HepG2 (cell line): ENCODE measurements at regions not wholly inside any gene's neighbourhood (a gene's known extent, or its start where the extent isn't known, plus 50 kb on each side); places are given as distances from the start of the nearest gene placed in this dataset.
A peak's percentile ranks its signal among the peaks of the same experiment; 100 is the strongest.

Experiments
- CEBPB ChIP-seq: IDR thresholded peaks from 2 replicates; pipeline ENCODE4 v1.6.1; 2011; ENCODE audit warnings: low read depth, low read length, improper control_type of control experiment, borderline replicate concordance
- CENPX ChIP-seq: sonication (generic); formaldehyde crosslinking; IDR thresholded peaks from 2 replicates; pipeline ENCODE4 v1.9.0; 2021; ENCODE audit warnings: mild to moderate bottlenecking, missing genetic modification reagents, moderate library complexity
- DNMT1 ChIP-seq: sonication (generic); formaldehyde crosslinking; IDR thresholded peaks from 2 replicates; pipeline ENCODE4 v1.5.1; 2020; ENCODE audit warnings: mild to moderate bottlenecking, missing genetic modification reagents
- ELF3 ChIP-seq: IDR thresholded peaks from 2 replicates; pipeline ENCODE4 v1.6.1; 2016; ENCODE audit warnings: missing genetic modification reagents, missing compliant biosample characterization
- NBN ChIP-seq: fragments of 450-650 bp; conservative IDR thresholded peaks from 2 replicates; pipeline ENCODE4 v1.6.1; 2017
- NFKBIZ ChIP-seq: IDR thresholded peaks from 2 replicates; pipeline ENCODE4 v1.6.1; 2018; ENCODE audit warnings: missing genetic modification reagents, missing compliant biosample characterization
- RAD21 ChIP-seq: fragments of 450-650 bp; formaldehyde crosslinking; IDR thresholded peaks from 2 replicates; pipeline ENCODE4 v1.5.0; 2020; ENCODE audit warnings: mild to moderate bottlenecking
- RBM39 ChIP-seq: fragments of 200-400 bp; formaldehyde crosslinking; IDR thresholded peaks from one replicate; pipeline ENCODE4 v1.6.1; 2018; ENCODE audit warnings: antibody characterized with exemption, mild to moderate bottlenecking, low read depth, low read length; ENCODE audit not compliant: poor library complexity, severe bottlenecking
- SIX1 ChIP-seq: sonication (generic); formaldehyde crosslinking; IDR thresholded peaks from 2 replicates; pipeline ENCODE4 v1.4.0; 2020; ENCODE audit warnings: missing genetic modification reagents, borderline replicate concordance
- SMARCE1 ChIP-seq: fragments of 450-650 bp; IDR thresholded peaks from 2 replicates; pipeline ENCODE4 v1.6.1; 2017; ENCODE audit warnings: borderline replicate concordance
- SP1 ChIP-seq, 2 experiments: fragments of 450-650 bp in 1 of 2; sonication (generic) in 1 of 2; formaldehyde crosslinking in 1 of 2; IDR thresholded peaks; 2 replicates each; pipeline versions ENCODE4 v1.4.0 to v1.6.1; 2016 to 2020; ENCODE audit warnings: missing genetic modification reagents in 1 of 2
- THAP11 ChIP-seq: IDR thresholded peaks from 2 replicates; pipeline ENCODE4 v1.6.1; 2016; ENCODE audit warnings: missing biosample characterization, missing genetic modification reagents
- TSC22D2 ChIP-seq: sonication (generic); formaldehyde crosslinking; IDR thresholded peaks from 2 replicates; pipeline ENCODE4 v1.5.1; 2020; ENCODE audit warnings: missing genetic modification reagents, mild to moderate bottlenecking, borderline replicate concordance
- U2AF2 ChIP-seq: fragments of 200-400 bp; formaldehyde crosslinking; IDR thresholded peaks from 2 replicates; pipeline ENCODE4 v1.6.1; 2017; ENCODE audit warnings: low read depth, mild to moderate bottlenecking, low read length
- ZBTB42 ChIP-seq: sonication (generic); formaldehyde crosslinking; IDR thresholded peaks from 2 replicates; pipeline ENCODE4 v1.5.0; 2020; ENCODE audit warnings: mild to moderate bottlenecking, missing genetic modification reagents
- ZMYM4 ChIP-seq: sonication (generic); formaldehyde crosslinking; IDR thresholded peaks from 2 replicates; pipeline ENCODE4 v1.8.1; 2023; ENCODE audit warnings: mild to moderate bottlenecking, missing genetic modification reagents
- ZNF10 ChIP-seq: sonication (generic); formaldehyde crosslinking; IDR thresholded peaks from 2 replicates; pipeline ENCODE4 v1.4.0; 2020; ENCODE audit warnings: mild to moderate bottlenecking, low read depth, missing genetic modification reagents, borderline replicate concordance
- ZNF225 ChIP-seq: sonication (generic); formaldehyde crosslinking; IDR thresholded peaks from 2 replicates; pipeline ENCODE4 v1.4.0; 2020; ENCODE audit warnings: mild to moderate bottlenecking, missing genetic modification reagents
- ZNF263 ChIP-seq: sonication (generic); formaldehyde crosslinking; IDR thresholded peaks from 2 replicates; pipeline ENCODE4 v1.4.0; 2020; ENCODE audit warnings: missing genetic modification reagents
- ZNF326 ChIP-seq: sonication (generic); formaldehyde crosslinking; IDR thresholded peaks from 2 replicates; pipeline ENCODE4 v1.4.0; 2020; ENCODE audit warnings: missing genetic modification reagents, borderline replicate concordance
- ZNF335 ChIP-seq: sonication (generic); formaldehyde crosslinking; IDR thresholded peaks from 2 replicates; pipeline ENCODE4 v1.4.0; 2020; ENCODE audit warnings: missing genetic modification reagents
- ZNF451 ChIP-seq: sonication (generic); formaldehyde crosslinking; IDR thresholded peaks from 2 replicates; pipeline ENCODE4 v1.5.0; 2020; ENCODE audit warnings: mild to moderate bottlenecking, missing genetic modification reagents
- ZNF749 ChIP-seq: sonication (generic); formaldehyde crosslinking; IDR thresholded peaks from 2 replicates; pipeline ENCODE4 v1.8.0; 2022; ENCODE audit warnings: mild to moderate bottlenecking, missing genetic modification reagents, moderate library complexity, borderline replicate concordance
- ZNF766 ChIP-seq: sonication (generic); formaldehyde crosslinking; IDR thresholded peaks from 2 replicates; pipeline ENCODE4 v1.5.0; 2020; ENCODE audit warnings: missing genetic modification reagents, borderline replicate concordance
- ZNF780A ChIP-seq: sonication (generic); formaldehyde crosslinking; IDR thresholded peaks from 2 replicates; pipeline ENCODE4 v1.8.0; 2022; ENCODE audit warnings: mild to moderate bottlenecking, missing genetic modification reagents, moderate library complexity
- ZNF816 ChIP-seq: sonication (generic); formaldehyde crosslinking; IDR thresholded peaks from 2 replicates; pipeline ENCODE4 v1.8.0; 2022; ENCODE audit warnings: missing genetic modification reagents, mild to moderate bottlenecking, borderline replicate concordance
- ZNF839 ChIP-seq: sonication (generic); formaldehyde crosslinking; IDR thresholded peaks from 2 replicates; pipeline ENCODE4 v1.4.0; 2020; ENCODE audit warnings: missing genetic modification reagents, mild to moderate bottlenecking, borderline replicate concordance
- ZSCAN22 ChIP-seq: sonication (generic); formaldehyde crosslinking; IDR thresholded peaks from 2 replicates; pipeline ENCODE4 v1.4.0; 2020; ENCODE audit warnings: mild to moderate bottlenecking, missing genetic modification reagents
- ZSCAN29 ChIP-seq: sonication (generic); formaldehyde crosslinking; conservative IDR thresholded peaks from 2 replicates; pipeline ENCODE4 v1.4.0; 2020; ENCODE audit warnings: mild to moderate bottlenecking, missing genetic modification reagents
- TF ChIP-seq, protein P1 (sequence below): sonication (generic); formaldehyde crosslinking; IDR thresholded peaks from 2 replicates; pipeline ENCODE4 v1.9.0; 2021; ENCODE audit warnings: missing genetic modification reagents, borderline replicate concordance

DNA sequence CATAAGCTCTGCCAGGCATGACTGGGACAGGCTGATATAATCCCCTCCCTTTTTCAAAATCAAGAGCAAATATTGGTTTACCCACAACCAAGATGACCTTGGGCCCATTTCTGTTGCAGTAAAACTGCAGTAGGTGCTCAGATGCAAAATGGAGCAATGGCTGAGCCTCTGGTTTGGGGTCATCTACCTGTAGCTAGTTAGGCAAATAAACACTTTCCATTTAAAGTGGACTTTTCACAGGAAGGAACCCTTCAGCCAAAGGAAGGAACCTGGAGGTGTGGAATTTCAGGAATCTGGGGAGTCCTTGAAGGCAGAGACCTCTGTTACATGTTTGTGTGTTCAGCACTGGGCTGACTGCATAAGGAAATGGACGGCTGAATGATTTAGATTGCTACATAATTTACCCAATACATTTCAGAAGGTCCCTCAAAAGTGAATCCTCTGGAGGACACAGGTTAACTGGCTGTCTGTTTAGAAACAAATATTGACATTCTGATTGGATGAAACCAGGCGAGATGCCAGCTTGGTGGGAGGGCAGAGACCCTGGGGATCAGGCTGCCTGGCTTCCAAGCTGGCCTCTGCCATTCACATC lies 170.1 kb upstream of the ZNF618 start (continued):
- TF ChIP-seq ELF3 (CRISPR knock-in tag) (peak; percentile 55; the same call in 1 of the 2 replicates), CENPX (CRISPR knock-in tag) (no peak), NFKBIZ (CRISPR knock-in tag) (no peak), ZNF335 (no peak), ZNF326 (CRISPR knock-in tag) (no peak), ZNF263 (0 out of 2 replicates have a peak, but pooled peaks have one; percentile 32), ZMYM4 (CRISPR knock-in tag) (peak; percentile 59), ZNF451 (CRISPR knock-in tag) (no peak), ZSCAN22 (CRISPR knock-in tag) (no peak), ZNF10 (CRISPR knock-in tag) (no peak), CEBPB (peak; percentile 49; the same call in 1 of the 2 replicates), THAP11 (CRISPR knock-in tag) (peak; percentile 26; the same call in 1 of the 2 replicates), ZNF225 (CRISPR knock-in tag) (no peak), RBM39 (no peak), SIX1 (CRISPR knock-in tag) (no peak), ZBTB42 (CRISPR knock-in tag) (no peak), ZNF816 (no peak), SP1 (IDR thresholded peaks at IDR 0.05) (no peak), SP1 (CRISPR knock-in tag; IDR thresholded peaks at IDR 0.05) (no peak), NBN (no peak), ZSCAN29 (CRISPR knock-in tag) (0 out of 2 replicates have a peak, but pooled peaks have one; percentile 24), SMARCE1 (no peak), RAD21 (no peak), ZNF749 (CRISPR knock-in tag) (no peak), ZNF766 (no peak), TSC22D2 (CRISPR knock-in tag) (no peak; the same call in 1 of the 2 replicates), ZNF780A (CRISPR knock-in tag) (no peak), DNMT1 (CRISPR knock-in tag) (no peak), U2AF2 (no peak), ZNF839 (no peak)
- TF ChIP-seq, protein P1, sequence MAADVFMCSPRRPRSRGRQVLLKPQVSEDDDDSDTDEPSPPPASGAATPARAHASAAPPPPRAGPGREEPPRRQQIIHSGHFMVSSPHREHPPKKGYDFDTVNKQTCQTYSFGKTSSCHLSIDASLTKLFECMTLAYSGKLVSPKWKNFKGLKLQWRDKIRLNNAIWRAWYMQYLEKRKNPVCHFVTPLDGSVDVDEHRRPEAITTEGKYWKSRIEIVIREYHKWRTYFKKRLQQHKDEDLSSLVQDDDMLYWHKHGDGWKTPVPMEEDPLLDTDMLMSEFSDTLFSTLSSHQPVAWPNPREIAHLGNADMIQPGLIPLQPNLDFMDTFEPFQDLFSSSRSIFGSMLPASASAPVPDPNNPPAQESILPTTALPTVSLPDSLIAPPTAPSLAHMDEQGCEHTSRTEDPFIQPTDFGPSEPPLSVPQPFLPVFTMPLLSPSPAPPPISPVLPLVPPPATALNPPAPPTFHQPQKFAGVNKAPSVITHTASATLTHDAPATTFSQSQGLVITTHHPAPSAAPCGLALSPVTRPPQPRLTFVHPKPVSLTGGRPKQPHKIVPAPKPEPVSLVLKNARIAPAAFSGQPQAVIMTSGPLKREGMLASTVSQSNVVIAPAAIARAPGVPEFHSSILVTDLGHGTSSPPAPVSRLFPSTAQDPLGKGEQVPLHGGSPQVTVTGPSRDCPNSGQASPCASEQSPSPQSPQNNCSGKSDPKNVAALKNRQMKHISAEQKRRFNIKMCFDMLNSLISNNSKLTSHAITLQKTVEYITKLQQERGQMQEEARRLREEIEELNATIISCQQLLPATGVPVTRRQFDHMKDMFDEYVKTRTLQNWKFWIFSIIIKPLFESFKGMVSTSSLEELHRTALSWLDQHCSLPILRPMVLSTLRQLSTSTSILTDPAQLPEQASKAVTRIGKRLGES (CRISPR knock-in tag), result no peak
